ENCODE measurements at regions not wholly inside any gene's neighbourhood (a gene's known extent, or its start where the extent isn't known, plus 50 kb on each side); places are given as distances from the start of the nearest gene placed in this dataset.

- TF ChIP-seq, protein P1, sequence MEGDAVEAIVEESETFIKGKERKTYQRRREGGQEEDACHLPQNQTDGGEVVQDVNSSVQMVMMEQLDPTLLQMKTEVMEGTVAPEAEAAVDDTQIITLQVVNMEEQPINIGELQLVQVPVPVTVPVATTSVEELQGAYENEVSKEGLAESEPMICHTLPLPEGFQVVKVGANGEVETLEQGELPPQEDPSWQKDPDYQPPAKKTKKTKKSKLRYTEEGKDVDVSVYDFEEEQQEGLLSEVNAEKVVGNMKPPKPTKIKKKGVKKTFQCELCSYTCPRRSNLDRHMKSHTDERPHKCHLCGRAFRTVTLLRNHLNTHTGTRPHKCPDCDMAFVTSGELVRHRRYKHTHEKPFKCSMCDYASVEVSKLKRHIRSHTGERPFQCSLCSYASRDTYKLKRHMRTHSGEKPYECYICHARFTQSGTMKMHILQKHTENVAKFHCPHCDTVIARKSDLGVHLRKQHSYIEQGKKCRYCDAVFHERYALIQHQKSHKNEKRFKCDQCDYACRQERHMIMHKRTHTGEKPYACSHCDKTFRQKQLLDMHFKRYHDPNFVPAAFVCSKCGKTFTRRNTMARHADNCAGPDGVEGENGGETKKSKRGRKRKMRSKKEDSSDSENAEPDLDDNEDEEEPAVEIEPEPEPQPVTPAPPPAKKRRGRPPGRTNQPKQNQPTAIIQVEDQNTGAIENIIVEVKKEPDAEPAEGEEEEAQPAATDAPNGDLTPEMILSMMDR (conservative IDR thresholded peaks at IDR 0.05; ENCODE audit: low read depth, low read length) = no peak
- TF ChIP-seq EZH2phosphoT487 (IDR thresholded peaks at IDR 0.05; ENCODE audit: borderline replicate concordance, low read length) = no peak
- no peak overlapping the region for H3K4me3 ChIP-seq (ENCODE audit: low read length)
- no peak overlapping the region for H3K9ac ChIP-seq (ENCODE audit: low read length)
- no peaks in the 10 kb centered on the region for H3K36me3 ChIP-seq (ENCODE audit: low read depth, low read length)
- peaks cover 63% of the 10 kb centered on the region for H3K27me3 ChIP-seq (ENCODE audit: low read length)
- no TSS peak for BruUV-seq (replicated peaks)
- no peaks in the 10 kb centered on the region for H3K4me1 ChIP-seq (ENCODE audit: insufficient read depth, low read length)
- no peak overlapping the region for H3K27ac ChIP-seq (ENCODE audit: low read length)
- no peaks in the 10 kb centered on the region for H3K9me3 ChIP-seq (ENCODE audit: low read length)
- H3K79me2 ChIP-seq (ENCODE audit: low read length) = no peaks in the 10 kb centered on the region
- no peak overlapping the region for H3K4me2 ChIP-seq (ENCODE audit: low read length)
- ATAC-seq (no peak), DNase-seq (no peak)
- ChIA-PET POLR2A (ENCODE audit: unreplicated experiment) (no interaction called here), CTCF (no interaction called here)
- no peaks in the 10 kb centered on the region for H3K9me2 ChIP-seq (replicated peaks; ENCODE audit: low read length)
- H4K20me1 ChIP-seq (ENCODE audit: low read length) = no peaks in the 10 kb centered on the region
- no peak overlapping the region for H2AFZ ChIP-seq (ENCODE audit: low read length)
- no peaks in the 10 kb centered on the region for H3F3A ChIP-seq (ENCODE audit: low read length, unreplicated experiment)
- intact Hi-C loops (cut with micrococcal nuclease) = no loop called here
Measured at GRCh38 chr17:73939806-73940205, 263.7 kb upstream of the RPL38 start.

- intact Hi-C loops (cut with micrococcal nuclease) = no loop called here
- ChIA-PET POLR2A (ENCODE audit: unreplicated experiment) (no interaction called here), CTCF (interaction anchor here (0.5 kb wide), 1 partner anchor 68 kb away, joined by 10 read pairs; no protein-coding TSS in a partner anchor)
- H2AFZ ChIP-seq (ENCODE audit: low read length) = no peak overlapping the region
- no peak overlapping the region for H3K4me2 ChIP-seq (ENCODE audit: low read length)
- no peaks in the 10 kb centered on the region for H3K9me2 ChIP-seq (replicated peaks; ENCODE audit: low read length)
- H3K27me3 ChIP-seq (ENCODE audit: low read length) = peaks cover 69% of the 10 kb centered on the region
- no peak overlapping the region for H3K4me3 ChIP-seq (ENCODE audit: low read length)
- H3K27ac ChIP-seq (ENCODE audit: low read length) = no peak overlapping the region
- no TSS peak for BruUV-seq (replicated peaks)
- H3K36me3 ChIP-seq (ENCODE audit: low read depth, low read length) = no peaks in the 10 kb centered on the region
- no peaks in the 10 kb centered on the region for H3K9me3 ChIP-seq (ENCODE audit: low read length)
- no peak overlapping the region for H3K9ac ChIP-seq (ENCODE audit: low read length)
- H3K4me1 ChIP-seq (ENCODE audit: insufficient read depth, low read length) = no peaks in the 10 kb centered on the region
- ATAC-seq (no peak), DNase-seq (no peak)
- H3F3A ChIP-seq (ENCODE audit: low read length, unreplicated experiment) = no peaks in the 10 kb centered on the region
- no peaks in the 10 kb centered on the region for H3K79me2 ChIP-seq (ENCODE audit: low read length)
- H4K20me1 ChIP-seq (ENCODE audit: low read length) = no peaks in the 10 kb centered on the region
- TF ChIP-seq, protein P1 (conservative IDR thresholded peaks at IDR 0.05; ENCODE audit: low read depth, low read length) = no peak
Measured at GRCh38 chr17:73940511-73940910, 263.0 kb upstream of the RPL38 start.

- CTCF ChIA-PET = no interaction called here
- no peak for ATAC-seq
- no peaks in the 10 kb centered on the region for H3K36me3 ChIP-seq (ENCODE audit: low read depth, low read length)
- H3K27ac ChIP-seq (ENCODE audit: low read length) = no peak overlapping the region
- intact Hi-C loops (cut with micrococcal nuclease) = no loop called here
- H3K9ac ChIP-seq (ENCODE audit: low read length) = no peak overlapping the region
- no peaks in the 10 kb centered on the region for H3F3A ChIP-seq (ENCODE audit: low read length, unreplicated experiment)
- H3K9me3 ChIP-seq (ENCODE audit: low read length) = no peaks in the 10 kb centered on the region
- DNase-seq = no peak
- no peak overlapping the region for H3K4me2 ChIP-seq (ENCODE audit: low read length)
- POLR2A ChIA-PET (ENCODE audit: unreplicated experiment) = no interaction called here
- H3K9me2 ChIP-seq (replicated peaks; ENCODE audit: low read length) = no peaks in the 10 kb centered on the region
- no TSS peak for BruUV-seq (replicated peaks)
- no peaks in the 10 kb centered on the region for H3K4me1 ChIP-seq (ENCODE audit: insufficient read depth, low read length)
- TF ChIP-seq EZH2phosphoT487 (IDR thresholded peaks at IDR 0.05; ENCODE audit: borderline replicate concordance, low read length) = no peak
- TF ChIP-seq, protein P1 (conservative IDR thresholded peaks at IDR 0.05; ENCODE audit: low read depth, low read length) = no peak
- TF ChIP-seq EZH2 (IDR thresholded peaks at IDR 0.05; ENCODE audit: low read length, unreplicated experiment) = no peak
- peaks cover 60% of the 10 kb centered on the region for H3K27me3 ChIP-seq (ENCODE audit: low read length)
- no peak overlapping the region for H3K4me3 ChIP-seq (ENCODE audit: low read length)
- no peaks in the 10 kb centered on the region for H4K20me1 ChIP-seq (ENCODE audit: low read length)
- H2AFZ ChIP-seq (ENCODE audit: low read length) = no peak overlapping the region
- H3K79me2 ChIP-seq (ENCODE audit: low read length) = no peaks in the 10 kb centered on the region
Measured at GRCh38 chr17:73941919-73942530, 261.5 kb upstream of the RPL38 start.

Measured in PC-3 (cell line).